GM21367 (cell line): ENCODE measurements at regions not wholly inside any gene's neighbourhood (a gene's known extent, or its start where the extent isn't known, plus 50 kb on each side); places are given as distances from the start of the nearest gene placed in this dataset.

Source experiments
- ATAC-seq: cut with Tn5 transposase; IDR thresholded peaks from one replicate; pipeline ENCODE4 v1.9.1; 2021; ENCODE audit not compliant: unreplicated experiment

GRCh38 chr3:116842254-116842957 lies 132.8 kb downstream of the TUSC7 start:
- ATAC-seq, result no peak

GRCh38 chr3:116848248-116848829 lies 138.8 kb downstream of the TUSC7 start:
- ATAC-seq, result no peak

DNA sequence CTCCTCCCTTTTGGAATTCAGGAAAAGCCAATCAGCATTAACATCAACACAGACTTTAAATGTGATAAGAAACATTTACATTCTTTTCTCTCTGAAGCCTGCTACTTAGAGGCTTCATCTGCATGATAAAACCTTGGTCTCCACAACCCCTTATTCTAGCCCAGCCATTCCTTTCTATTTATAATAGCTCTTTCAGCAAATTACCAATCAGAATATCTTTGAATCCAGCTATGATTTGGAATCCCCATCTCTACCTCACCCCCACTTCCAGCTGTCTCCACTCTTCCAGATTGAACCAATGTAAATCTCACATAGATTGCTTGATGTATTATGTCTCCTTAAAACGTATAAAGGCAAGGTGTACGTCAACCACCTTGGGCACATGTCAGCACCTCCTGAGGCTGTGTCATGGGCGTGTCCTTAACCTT lies 139.7 kb downstream of the TUSC7 start:
- no peak for ATAC-seq

DNA sequence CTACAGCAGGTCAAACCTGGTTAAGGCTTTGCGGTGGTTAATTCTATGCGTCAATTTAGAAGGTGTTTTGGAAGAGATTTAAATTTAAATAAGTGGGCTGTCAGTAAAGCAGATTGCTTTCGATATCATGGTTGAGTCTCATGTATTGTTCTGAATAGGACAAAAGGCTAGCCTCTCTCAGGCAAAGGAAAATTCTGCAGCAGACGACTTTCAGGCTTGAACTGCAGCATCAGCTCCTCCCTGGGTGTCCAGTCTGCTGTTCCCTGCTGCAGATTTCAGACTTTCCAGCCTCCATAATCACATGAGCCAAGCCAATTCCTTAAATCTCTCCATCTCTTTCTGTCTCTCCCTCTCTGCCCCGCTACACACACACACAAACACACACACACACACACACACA lies 143.2 kb downstream of the TUSC7 start:
- ATAC-seq, result no peak

- no peak for ATAC-seq
Observed at GRCh38 chr3:116863270-116863770, 153.7 kb downstream of the TUSC7 start.

- ATAC-seq, result peak; percentile 73
Observed at GRCh38 chr3:116863822-116864589, 154.4 kb downstream of the TUSC7 start.

DNA sequence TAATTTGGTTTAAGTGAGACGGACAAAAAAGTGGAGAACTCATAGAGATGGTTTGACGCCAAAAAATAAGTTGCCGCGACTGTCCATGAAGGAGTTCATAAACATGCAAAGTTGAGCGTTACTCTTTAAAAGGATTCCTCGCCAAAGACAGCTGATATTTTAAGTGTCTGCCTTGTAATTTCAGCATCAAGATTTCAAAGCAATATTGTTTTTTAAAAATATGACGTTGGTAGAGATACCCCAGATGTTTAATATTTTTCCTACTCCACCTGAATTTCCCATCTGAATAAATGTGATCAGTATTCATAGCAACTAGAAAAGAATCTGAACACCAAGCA lies 155.0 kb downstream of the TUSC7 start:
- no peak for ATAC-seq

DNA sequence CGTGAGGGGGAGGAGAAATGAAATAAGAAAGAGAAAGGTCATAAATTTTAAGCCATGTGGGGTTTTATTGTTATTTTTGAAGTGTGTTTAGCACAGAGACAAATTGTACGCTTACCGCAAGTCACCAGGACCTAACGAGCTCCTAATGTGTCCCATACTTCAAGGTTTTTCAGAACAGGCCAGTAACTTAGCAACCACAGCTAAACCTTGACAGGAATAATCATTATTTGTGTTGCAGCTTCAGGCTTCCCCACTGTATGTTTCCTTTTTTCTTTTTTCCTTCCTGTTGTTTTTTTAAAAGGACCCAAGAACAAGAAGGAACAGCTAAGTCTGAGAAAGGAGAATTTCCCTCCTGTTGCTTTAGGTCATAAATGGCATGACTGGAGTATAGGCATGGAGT lies 160.8 kb downstream of the TUSC7 start:
- ATAC-seq, result no peak

DNA sequence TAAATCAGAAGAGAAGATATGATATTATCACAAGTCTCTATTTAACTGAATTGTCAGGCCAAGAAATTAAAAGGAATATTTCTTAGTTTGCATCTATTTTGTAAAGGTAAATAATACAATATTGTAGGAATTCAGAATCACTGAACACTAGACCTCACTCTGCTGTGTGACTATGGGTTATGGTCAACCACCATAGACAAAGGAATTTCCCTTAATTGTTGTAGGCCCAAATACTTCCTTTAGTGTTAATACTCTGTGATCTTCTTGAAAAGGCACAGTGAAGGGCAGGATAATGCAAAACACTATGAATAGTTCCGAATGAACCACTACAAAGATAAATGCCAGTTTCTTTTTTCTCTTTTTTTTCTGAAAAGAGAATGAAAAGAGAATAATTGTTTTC lies 162.3 kb downstream of the TUSC7 start:
- ATAC-seq, result no peak

DNA sequence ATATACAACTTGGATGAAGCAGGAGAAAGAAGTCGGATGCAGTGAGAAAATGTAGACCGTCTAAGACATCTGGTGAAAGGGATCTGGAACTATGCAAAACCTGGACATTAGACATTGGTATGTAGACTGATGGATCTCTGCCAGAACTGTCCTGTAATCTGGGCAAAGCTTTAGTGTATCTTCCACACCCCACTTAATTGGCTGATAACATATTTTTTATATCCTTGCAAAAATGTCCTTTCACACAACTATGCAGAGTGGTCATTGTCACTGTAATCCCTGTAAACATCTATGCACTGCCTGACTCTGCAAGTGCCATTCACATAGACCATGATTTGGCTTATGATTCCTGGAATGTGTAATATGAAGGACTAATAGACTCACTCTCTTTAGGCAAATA lies 163.1 kb downstream of the TUSC7 start:
- no peak for ATAC-seq

GRCh38 chr3:116873142-116873541 lies 163.6 kb downstream of the TUSC7 start:
- no peak for ATAC-seq

DNA sequence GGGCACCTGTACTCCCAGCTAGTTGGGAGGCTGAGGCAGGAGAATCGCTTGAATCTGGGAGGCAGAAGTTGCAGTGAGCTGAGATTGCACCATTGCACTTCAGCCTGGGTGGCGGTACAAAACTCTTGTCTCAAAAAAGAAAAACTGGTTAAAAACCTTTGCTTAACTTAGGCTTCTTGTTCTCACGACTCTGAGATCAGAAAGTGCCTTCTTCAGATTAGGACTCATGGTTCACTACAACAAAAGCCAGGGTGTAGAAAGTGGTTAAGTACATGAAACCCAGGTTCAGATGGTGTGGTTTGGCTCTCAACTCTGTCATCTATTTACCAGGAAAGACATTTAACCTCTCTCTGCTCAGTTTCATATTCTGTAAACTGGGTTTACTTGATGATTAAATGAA lies 168.4 kb downstream of the TUSC7 start:
- ATAC-seq, result no peak

GRCh38 chr3:116886202-116886893 lies 176.8 kb downstream of the TUSC7 start:
- ATAC-seq, result peak; percentile 94

DNA sequence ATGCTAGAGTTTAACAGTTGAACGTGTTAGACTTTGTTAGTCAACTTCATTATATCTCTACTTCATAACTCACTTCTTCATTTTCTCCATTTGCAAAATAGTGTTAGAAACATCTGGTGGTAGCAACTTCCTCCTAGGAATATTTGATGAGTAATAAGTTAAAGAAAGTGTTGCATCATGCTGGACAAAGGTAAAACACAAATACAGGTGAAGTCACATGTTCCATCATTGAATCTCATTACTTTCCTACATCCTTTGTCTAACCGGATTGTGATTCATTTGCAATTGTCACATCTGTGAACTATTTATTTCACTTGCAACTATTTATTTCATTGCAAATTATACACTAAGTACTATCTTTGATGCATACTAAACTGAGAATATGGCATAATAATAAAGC lies 186.5 kb downstream of the TUSC7 start:
- no peak for ATAC-seq

DNA sequence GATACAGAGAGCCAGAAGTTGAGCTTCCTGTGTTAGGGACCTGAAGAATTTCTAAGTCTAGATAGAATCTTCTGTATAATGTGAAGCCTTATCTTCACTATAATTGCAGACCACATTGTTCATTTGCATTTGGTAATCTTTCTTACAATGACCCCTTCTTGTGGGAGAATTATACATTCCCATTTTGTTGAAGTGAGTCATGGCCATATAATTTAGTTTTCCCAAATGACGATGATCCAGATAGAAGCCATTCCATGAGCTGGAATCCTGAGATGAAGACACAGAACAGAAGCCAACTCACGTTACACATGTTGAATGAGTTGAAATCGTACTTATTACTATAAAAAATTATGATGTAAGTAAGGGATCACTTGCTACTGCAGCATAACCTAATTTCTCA lies 187.8 kb downstream of the TUSC7 start:
- no peak for ATAC-seq

DNA sequence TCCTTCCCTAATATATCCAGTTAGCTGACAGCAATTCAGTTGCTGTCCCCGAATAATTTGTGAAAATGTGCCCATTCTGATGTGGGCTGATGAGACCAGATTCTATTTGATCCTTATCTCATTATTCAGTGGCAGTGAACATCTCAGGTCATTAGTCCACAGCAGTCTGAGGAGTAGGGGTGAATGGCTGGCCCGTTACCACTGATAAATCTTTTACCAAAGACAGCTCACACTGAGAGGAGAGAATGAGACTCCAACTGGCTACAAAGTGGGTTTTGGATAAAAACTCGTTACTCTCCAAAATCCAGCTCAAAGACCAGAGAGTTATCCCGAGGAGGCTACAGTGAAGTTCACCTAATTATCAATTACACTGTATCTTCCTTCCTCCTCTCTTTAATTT lies 189.7 kb downstream of the TUSC7 start:
- ATAC-seq, result no peak

GRCh38 chr3:116905334-116905733 lies 195.8 kb downstream of the TUSC7 start:
- no peak for ATAC-seq

DNA sequence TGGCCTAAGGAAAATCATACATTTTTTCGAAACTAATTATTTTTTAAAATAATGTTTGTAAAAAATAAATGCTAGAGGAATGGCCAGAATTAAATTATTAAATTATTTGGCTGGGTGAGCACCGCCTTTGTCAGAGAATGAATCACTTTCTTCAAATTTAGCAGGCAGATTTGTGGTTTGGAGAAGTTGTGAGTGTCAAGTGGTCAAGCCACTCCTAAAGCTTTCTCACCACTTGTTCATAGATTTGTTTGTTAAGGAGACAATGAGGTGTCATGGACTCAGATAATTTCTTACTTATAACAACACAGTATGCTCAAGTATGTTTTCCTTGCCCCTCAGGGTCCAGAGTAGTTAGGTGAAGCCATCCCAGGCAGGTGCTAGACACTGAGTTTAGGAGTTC lies 196.2 kb downstream of the TUSC7 start:
- ATAC-seq, result no peak

- ATAC-seq, result no peak
Observed at GRCh38 chr3:116912116-116912515, 202.5 kb downstream of the TUSC7 start.

GRCh38 chr3:116914004-116914403 lies 204.4 kb downstream of the TUSC7 start:
- ATAC-seq, result no peak

- no peak for ATAC-seq
Observed at GRCh38 chr3:116916836-116917235, 207.3 kb downstream of the TUSC7 start.
